Erythroblast (primary cell): ENCODE measurements at regions not wholly inside any gene's neighbourhood (a gene's known extent, or its start where the extent isn't known, plus 50 kb on each side); places are given as distances from the start of the nearest gene placed in this dataset.

Experiments
- GATA1 ChIP-seq: IDR thresholded peaks from 2 replicates; pipeline ENCODE4 v1.6.1; 2011; ENCODE audit warnings: low read depth, mild to moderate bottlenecking, control low read depth, low read length, moderate library complexity
- POLR2A ChIP-seq: IDR thresholded peaks from 2 replicates; pipeline ENCODE4 v1.6.1; 2011; ENCODE audit warnings: mild to moderate bottlenecking, low read length

- TF ChIP-seq POLR2A: no peak
- TF ChIP-seq GATA1: no peak
Observed at GRCh38 chr12:107369679-107370078, 276.3 kb upstream of the CRY1 start.
